ENCODE measurements at regions not wholly inside any gene's neighbourhood (a gene's known extent, or its start where the extent isn't known, plus 50 kb on each side); places are given as distances from the start of the nearest gene placed in this dataset.

DNA sequence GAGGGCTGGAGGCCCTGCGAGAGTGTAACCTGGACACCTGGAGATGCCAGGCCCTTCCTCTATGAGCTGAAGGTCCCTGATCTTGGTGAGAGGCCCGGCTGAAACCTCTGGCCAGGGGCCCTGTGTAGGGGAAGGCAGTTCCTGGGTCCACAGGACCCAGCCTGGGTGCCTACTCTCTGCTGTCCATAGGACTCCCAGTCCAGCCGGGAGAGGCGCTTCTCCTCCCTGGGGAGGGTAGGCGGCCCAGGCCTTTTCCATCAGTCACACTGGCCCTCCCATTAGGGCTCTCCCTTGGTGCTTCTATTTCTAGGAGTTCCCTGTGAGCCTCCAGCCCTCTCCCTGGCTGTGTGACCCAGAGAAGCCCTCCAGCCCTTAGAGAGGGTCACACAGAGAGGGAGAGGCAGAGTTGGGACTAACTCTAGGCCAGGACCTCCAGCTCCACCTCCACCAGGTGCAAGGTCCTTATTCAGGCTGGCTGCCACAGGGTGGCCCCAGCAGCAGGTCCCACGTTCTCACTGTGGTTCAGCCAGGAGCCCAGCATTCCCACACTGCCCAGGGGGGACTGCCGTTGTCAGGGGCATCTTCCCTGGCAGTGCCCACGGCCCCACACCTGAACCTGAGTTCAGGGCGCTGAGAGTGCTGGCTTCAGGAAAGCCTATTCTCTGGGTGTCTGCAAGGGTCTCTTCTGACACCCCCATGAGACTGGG, 146.8 kb downstream of the SMAD6 start:
- TF ChIP-seq, protein P1, sequence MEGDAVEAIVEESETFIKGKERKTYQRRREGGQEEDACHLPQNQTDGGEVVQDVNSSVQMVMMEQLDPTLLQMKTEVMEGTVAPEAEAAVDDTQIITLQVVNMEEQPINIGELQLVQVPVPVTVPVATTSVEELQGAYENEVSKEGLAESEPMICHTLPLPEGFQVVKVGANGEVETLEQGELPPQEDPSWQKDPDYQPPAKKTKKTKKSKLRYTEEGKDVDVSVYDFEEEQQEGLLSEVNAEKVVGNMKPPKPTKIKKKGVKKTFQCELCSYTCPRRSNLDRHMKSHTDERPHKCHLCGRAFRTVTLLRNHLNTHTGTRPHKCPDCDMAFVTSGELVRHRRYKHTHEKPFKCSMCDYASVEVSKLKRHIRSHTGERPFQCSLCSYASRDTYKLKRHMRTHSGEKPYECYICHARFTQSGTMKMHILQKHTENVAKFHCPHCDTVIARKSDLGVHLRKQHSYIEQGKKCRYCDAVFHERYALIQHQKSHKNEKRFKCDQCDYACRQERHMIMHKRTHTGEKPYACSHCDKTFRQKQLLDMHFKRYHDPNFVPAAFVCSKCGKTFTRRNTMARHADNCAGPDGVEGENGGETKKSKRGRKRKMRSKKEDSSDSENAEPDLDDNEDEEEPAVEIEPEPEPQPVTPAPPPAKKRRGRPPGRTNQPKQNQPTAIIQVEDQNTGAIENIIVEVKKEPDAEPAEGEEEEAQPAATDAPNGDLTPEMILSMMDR (conservative IDR thresholded peaks at IDR 0.05; ENCODE audit: low read length), result no peak
- TF ChIP-seq EZH2phosphoT487 (IDR thresholded peaks at IDR 0.05; ENCODE audit: borderline replicate concordance), result no peak
